Stimulated activated CD4-positive, alpha-beta T cell treated with anti-CD3 and anti-CD28 coated beads, Interleukin-1b, Interleukin-23, amount 100 ng/mL, for 4 hours (primary cell): ENCODE measurements at regions not wholly inside any gene's neighbourhood (a gene's known extent, or its start where the extent isn't known, plus 50 kb on each side); places are given as distances from the start of the nearest gene placed in this dataset.

ENCODE experiments used
- DNase-seq, 2 donors: peaks; one replicate each; pipeline ENCODE4 v3.0.0-alpha.2; 2020; ENCODE audit warnings: low read depth in 2 of 2

DNA sequence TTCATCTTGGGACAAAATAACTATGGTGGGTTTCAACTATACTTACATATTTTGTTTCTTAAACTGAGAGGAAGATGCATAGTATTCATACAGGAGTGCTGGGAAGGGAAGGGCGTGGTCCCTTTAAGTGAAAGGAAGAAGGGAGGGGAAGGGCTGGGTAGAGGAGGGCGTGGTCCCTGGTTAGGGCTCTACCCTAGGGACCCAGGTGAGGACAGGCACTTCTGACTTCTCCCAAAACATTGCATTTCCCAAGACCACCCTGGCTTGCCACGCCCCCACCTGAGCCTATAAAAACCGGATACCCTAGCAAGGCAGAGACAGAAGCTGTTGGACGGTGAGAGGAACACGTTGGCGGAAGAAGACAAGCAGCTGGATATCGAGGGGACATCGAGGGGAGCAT, 157.6 kb upstream of the PLXNA4 start:
- no peak for DNase-seq

DNA sequence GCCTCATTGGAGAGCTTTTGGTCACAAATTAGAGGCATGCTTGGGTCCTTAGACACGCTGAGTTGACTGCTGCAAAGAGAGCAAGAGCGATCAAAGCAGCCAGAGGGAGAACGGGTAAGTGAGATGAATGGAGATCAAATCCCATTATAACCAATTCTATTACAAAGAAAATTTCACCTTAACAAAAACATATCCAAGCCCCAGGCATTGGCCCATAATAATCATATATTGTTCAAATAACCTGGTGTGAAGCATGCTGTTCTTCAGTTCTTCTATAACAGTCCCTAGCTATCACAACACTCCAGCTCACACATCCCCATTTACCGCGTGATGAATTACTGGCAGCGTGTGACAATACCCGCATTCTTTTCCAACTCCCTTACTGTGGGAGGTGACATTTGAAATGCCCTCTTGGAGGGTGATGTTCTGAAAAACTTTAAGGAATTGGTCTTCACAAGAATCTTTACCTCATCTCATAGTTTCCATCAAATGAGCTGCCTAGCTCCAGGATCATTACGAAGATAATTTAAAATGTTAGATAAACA, 156.1 kb upstream of the PLXNA4 start:
- DNase-seq, result no peak

DNA sequence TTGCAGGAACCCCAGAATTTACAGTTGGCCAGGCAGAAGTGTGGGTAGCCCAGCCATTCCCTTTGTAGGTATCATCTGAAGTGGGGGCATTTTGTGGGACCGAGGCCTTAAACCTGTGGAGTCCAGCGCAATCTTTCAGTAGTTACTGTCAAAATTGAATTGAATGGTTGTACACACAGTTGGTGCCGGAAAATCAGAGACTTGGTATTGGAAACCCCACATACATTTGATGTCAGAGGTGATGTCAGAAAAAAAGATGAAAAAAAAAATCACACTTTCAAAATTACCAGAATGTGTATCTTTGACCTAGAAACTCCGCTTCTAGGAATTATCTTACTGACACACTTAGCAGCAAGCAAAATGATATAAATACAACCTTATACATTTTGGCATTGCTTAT, 153.8 kb upstream of the PLXNA4 start:
- DNase-seq, result no peak

DNA sequence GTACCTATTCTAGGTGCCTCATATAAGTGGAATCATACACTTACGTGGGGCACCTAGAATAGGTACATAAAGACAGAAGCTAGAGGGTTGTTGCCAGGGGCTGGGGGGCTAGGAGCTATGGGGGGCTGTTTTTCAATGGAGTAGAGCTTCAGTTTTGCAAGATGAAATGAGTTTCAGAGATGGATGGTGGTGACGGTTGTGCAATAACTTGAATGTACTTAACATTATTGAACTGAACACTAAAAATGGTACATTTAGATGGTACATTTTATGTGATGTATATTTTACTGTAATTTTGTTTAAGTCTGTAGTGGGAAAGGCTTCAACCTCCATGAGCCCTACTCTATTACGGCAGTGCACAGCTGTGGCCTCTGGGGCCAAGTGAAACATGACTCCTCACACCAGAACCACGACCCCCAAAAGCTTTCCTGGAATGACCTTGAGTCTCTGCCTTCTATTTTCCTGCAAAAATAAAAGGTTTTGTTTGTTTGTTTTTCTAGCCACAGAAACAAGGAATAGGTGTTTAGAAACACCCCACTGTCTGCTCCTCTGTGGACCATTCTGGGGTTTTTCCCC, 147.3 kb upstream of the PLXNA4 start:
- DNase-seq, result no peak

DNA sequence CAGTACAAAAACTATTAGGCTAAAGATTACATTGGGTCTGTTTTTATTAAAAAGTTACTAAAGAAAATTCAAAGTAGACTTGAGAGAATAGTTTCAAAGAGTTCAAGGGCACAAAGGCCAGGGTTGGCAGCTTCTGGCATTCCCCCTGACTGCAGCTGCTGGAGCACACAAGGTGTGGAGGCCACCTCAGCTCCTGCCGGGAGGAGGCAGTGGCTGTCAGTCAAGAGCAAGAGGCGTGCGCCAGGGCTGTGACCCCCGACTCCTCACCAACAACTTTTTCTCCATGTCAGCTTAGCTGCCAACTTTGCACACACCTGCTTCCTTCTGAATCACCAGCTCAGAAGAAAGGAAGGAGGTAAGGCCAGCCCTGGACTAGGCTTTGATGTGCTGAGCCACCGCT, 144.6 kb upstream of the PLXNA4 start:
- no peak for DNase-seq

DNA sequence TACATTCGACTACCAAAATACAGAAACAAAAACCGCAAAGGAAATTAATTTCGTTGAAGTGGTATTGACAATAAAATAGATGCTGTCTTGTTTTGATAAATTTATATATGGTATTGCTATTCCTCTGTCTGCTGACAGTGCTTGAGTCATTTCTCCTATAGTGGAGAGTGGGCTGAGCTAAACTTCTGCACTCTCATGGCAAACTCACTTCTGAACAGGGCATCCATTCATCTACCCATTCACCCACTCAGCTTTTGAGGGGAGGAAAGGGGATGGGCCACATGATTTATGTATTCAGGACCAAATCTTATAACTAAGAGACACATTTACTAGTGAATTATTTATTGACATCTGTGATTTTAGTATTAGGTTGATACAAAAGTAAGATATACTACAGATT, 137.6 kb upstream of the PLXNA4 start:
- no peak for DNase-seq

DNA sequence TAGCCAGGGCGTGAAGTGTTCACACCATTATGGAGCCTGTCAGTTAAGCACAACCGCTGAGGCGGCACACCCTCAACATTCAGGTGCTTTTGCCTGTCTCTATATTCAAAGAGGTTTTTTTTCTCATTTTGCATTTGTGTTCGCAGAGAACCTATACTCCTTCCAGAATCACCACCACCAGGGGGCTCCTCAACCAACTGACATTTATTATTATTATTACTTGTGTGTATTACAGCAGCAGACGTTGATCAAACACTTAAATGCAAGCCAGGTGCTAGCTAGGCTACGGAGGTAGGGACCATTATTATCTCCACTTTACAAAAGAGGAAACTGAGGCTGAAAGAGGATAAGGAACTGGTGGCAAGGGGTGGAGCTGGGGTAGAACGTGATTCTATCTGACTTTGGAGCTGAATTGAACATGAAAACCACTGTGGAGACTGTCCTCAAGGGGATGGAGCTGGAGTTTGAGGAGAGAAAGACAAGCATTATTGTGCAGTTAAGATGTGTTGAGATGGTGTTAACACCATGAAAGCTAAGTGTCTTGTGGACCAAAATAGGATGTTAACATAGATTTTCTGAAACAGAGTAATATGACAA, 133.8 kb upstream of the PLXNA4 start:
- DNase-seq, result no peak

DNA sequence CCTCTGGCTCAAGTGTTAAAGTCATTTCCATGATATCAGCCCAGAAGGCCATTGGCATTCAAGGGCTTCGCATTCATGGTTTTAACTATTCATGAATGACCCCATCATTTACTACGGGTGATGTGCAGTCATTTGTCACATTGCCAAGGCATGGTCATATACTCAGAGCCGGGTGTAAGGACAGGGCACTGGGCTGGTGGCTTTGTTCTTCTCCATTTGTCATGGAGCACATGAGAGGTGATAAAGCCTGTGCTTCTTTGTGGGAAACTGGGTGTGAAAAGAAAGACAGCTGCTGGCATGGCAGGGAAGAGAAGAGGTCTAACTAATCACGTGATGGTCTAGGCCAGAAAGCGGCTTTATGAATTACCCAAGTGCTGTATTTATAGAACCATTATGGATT, 132.2 kb upstream of the PLXNA4 start:
- DNase-seq, result no peak

DNA sequence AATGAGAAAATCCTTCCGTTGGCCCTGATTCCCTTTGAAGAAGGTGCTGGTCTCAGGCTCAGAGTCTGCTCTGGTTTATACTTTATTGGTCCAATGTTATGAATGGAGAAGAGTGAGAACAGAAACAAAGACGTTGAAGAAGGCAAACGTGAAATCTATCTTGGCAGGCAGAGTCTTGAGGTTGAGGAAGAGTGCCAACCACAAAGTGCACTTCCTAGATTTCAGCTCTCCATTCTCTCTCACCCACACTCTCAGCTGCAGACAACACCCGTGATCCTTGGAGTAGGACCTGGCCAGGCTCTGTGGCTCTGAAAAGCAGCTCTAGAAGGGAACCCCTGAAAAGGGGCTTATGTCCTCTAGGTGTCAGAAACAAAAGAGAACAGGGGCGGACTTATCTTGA, 128.9 kb upstream of the PLXNA4 start:
- DNase-seq, result no peak

DNA sequence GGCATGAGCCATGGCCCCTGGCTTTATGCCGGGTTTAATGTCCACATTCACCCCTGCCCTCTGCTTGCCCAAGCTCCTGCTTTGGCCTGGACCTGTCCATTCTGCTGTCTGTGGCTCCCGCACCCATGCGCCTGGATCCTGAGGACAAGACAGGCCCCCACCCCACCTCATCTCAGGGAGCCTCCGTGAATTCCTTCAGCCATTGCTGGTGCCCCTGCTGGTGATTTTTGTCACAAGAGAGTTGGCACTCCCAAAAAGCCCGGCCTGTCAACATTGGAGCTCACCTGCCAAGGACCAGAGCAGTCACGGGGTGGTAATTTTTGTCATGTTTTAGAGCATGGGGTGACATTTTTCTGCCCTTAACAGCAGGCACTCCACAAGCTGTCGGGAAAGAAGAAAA, 127.5 kb upstream of the PLXNA4 start:
- DNase-seq, result no peak

DNA sequence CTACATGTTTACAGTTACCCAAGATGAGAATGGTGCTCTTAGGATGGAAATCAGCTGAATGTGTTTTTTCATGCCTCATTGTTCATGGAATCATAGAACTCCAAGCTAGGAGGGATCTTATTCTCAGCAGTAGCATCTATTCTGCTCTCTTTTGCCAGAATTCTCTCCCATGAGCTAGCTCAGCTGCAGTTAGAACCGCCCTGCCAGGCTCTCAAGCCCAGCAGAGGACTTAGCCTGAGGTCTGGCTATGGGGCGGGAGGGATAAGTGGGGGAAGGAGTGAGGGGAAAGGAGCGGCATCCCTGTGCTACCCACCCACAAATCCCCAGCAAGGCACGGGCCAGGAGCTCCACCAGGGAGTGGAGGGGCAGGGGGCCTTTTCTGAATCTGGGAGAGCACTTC, 120.7 kb upstream of the PLXNA4 start:
- DNase-seq, result no peak

DNA sequence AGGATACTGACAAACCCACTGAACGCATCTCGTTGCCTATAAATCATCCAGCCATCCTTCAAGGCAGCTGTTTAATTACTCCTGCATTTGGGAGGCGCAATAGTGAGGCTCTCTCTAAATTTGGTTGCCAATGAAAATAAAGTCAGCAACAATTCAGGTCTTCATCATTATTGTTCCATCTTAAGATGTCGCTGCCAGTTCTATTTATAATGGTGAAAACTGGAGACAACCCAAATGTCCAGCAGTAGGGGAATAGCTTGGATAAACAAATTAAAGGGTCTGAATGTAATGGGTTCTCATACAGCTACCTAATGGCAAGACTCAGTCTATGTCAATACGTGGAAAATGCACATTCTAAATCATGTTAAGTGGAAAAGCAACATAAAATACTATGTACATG, 120.1 kb upstream of the PLXNA4 start:
- no peak for DNase-seq

DNA sequence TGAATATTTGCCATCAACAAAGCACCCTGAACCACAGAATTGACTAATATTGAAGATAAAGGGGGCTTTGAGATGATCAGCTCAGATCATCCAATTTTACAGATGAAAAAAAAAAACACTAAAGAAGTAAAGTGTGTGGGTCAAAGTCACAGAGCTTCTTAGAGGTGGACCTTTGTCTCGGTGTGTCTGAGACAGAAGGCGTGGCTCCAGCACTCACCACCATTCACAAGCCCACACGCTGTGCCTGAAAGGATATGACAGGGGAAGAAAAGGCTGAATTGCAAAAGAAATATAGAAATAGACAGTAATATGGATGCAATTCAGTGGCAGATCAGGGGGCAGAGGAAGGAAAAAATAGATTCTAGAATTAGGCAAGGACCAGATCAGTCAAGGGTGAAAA, 114.9 kb upstream of the PLXNA4 start:
- DNase-seq, result no peak

DNA sequence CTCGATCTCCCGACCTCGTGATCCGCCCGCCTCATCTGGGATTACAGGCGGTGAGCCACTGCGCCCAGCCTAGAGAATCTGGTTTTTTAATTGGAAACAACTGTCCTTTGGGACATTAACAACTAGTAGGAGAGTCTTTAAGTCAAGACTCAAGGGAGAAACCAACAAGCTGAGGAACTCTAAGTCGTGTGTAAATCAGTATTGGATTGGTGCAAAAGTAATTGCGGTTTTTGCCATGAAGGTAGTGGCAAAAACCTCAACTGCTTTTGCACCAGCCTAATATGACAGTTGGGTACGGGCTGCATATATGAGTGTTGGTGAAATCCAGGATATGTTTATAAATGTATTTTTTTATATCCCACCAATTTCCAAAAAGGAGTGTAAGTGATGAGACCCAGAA, 113.9 kb upstream of the PLXNA4 start:
- DNase-seq, result no peak

DNA sequence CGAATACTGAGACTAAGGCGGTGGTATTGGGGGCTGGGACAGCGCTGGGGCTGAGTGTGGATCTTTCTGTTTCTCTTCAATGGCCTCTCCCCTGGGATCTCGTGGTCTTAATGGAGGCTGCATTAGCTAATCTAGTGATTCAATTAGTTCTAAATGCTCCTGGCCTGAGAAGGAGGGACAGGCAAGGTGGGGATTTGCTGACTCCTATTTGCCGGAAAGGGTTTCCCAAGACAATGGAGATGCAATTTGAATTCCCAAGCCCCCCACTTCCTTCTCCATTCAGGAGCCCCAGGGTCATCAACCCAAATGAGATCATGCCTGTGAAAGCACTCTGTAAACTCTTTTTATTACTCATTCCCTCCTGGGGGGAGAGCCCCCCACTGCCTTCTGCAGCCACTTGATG, 111.7 kb upstream of the PLXNA4 start:
- no peak for DNase-seq

DNA sequence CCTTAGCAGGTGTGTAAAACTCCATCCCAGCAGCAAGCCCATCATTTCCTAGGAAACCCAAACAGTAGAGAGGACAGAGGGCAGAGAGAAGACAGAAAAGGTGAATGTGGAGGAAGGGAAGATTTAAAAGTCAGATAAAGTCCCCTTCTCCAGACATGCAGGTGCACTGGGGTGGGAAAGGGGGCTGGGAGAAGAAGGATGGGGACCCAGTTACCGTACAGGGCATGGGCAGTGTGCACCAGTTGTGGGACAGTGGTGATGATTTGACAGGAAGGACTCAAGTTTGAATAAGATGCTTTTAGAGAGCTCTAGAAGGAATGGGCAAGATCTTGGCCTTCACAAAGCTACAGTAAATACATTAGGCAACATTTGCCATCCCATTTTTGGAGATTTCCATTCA, 110.7 kb upstream of the PLXNA4 start:
- no peak for DNase-seq

DNA sequence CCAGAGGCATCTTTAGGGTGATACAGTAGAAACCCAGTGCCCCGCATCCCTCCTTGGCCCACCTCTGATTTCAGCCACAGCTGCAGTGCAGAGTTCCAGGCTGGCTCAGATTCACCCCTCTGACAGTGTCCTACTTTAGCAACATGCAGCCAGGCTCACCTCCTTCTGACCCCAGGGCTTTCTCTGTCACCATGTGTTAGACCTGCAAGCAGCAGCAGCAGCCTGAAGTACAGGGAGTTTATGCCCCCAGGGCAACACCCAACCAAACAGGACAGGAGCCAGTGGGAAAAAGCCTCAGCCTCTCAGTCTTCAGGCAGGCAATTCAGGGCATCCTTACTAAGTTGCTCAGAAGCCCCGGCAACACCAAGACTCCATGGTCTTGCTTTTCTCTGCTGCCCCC, 109.0 kb upstream of the PLXNA4 start:
- no peak for DNase-seq

DNA sequence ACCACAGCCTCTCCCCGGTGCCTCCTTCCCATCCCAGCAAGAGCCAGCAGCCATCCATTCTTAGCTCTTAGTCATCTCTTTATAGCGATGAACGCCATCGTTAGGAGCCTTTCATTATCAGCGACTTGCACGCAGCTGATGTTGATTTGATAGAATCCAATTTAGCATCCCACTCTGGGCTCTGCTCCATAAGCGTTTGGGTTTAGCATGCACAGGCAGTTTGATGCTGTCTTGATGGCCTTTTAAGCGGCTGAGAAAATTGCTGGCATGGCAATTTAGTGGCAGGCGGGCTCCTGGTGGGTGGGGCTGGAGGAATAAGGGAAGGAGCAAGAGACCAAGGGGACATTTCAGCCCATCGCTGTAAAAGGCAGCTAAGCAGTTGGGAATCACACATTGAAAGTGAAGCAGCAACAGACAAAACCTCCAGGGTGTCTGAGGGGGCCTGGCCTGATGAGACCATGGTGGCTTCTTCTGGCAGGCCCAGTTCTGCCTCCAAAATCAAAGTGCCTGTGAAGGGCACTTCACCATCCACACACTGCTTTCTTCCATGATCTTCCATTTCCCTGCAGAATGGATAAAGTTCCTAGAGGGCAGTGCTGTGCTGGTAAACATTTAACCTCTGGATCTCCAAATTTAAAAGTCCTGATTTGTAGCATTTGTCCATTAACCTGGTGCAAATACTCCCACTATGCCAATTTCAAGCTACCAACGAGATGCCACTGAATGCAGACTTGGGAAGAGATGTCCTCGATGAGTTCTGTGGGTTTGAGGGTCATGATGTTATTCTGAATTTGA, 107.8 kb upstream of the PLXNA4 start:
- DNase-seq, result no peak

DNA sequence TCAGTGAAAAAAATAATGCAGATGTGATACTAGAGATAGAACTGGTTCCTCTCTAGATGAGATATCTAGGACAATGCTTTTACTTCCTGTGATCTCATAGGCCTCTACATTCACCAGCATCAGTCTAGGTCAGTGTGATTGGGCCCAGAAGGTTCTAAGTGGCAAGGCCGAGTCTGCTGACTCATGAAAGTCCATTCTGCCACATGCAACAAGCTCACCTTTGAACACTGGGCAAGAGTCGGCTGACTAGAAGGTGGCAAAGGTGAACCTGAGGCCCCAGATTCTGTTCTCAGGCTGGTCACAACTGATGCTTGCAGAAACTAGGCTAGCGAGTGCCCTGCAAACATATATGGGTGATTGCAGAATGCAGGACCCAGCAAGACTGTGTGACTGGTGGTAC, 105.7 kb upstream of the PLXNA4 start:
- no peak for DNase-seq

DNA sequence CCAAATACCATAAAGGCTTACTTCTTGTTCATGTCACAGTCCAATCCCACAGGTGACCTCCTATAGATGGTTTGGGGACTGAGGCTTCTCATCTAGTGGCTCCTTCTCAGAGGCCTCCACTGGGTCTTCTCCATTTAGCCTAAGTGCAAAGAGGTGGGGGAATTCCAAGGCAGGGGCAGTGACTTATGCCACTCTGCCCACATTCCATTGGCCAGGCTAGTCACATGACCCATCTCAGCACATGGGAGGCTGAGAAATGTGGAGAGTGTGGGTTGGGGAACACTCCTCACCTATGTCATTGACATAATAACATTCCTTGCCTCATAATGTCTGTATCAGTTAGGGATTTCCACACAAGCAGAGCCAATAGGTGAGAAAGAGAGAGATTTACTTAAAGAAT, 104.3 kb upstream of the PLXNA4 start:
- DNase-seq, result no peak

DNA sequence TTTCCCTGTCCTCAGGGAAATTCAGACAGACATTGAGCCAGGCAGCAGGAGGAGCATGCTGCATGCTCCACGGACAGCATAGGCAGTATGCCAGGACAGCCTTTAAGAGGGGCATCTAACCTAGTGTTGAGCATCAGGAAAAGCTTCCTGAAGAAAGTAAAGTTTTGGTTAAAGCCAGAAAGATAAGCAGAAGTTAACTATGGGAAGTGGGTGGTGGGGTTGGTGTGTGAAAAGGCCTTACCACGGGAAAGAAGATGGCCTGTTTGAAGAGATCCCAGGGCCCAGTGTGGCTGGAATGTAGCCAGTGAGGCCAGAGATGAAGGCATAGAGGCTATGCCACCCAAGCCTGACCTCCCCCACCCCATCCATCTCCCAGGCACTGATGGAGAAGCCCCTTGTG, 102.4 kb upstream of the PLXNA4 start:
- no peak for DNase-seq

DNA sequence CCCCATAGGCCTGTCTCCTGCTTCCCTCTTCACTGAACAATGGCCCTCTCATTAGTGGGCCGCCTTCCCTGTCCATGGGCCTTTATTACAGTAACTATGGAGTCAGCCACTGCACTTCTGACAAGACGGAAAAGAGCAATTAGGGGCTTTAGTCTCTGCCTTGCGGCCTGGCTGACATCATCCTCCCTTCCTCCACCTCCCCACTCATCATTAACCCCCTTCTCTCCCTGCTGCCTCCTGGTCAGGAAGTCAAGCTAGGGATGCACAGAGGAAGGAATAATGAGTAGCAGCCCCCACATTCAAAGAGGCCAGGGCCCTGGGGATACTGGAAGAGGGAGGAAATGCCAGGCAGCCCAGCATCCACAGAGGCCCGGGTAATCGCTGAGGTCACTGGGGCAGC, 101.6 kb upstream of the PLXNA4 start:
- DNase-seq, result no peak
